ENCODE measurements at regions not wholly inside any gene's neighbourhood (a gene's known extent, or its start where the extent isn't known, plus 50 kb on each side); places are given as distances from the start of the nearest gene placed in this dataset.

- no peak for TF ChIP-seq SP1 (IDR thresholded peaks at IDR 0.05; ENCODE audit: low read depth)
- TF ChIP-seq CTCF (IDR thresholded peaks at IDR 0.05 in 2 of 3, conservative IDR thresholded peaks at IDR 0.05 in 1 of 3; ENCODE audit: borderline replicate concordance in 1 of 3, insufficient read depth in 1 of 3, low read depth in 2 of 3, low read length in 2 of 3), result no peak
Observed at GRCh38 chr3:163745204-163745603, 1333.1 kb downstream of the SI start.

Data from HCT116 (cell line).